ENCODE measurements at regions not wholly inside any gene's neighbourhood (a gene's known extent, or its start where the extent isn't known, plus 50 kb on each side); places are given as distances from the start of the nearest gene placed in this dataset.

DNA sequence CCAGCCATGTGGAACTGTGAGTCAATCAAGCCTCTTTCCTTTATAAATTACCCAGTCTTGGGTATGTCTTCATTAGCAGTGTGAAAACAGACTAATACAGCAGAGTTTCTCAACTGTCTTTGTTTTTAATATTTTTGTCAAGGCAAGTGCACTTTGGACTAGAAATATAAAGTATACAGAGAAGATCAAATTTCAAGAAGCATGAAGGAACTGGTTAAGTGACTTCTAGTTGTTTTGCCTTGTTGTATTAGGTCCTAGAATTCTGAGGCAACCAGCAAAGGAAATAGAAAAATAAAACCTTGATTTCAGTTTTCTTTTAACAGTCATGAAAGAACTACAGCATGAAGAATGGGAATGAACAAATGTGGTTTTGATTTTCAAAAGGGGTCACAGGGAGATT, 131.1 kb upstream of the PTGFR start:
- no peak overlapping the region for H3K9ac ChIP-seq (ENCODE audit: insufficient read depth, low read length, poor library complexity, severe bottlenecking)
- Mint-ChIP-seq H3K4me3 (no peak overlapping the region), H3K27ac (no peak overlapping the region), H3K4me1 (no peaks in the 10 kb centered on the region), H3K36me3 (no peaks in the 10 kb centered on the region), H3K9me3 (peaks cover 0 to 9% (median 2%) of the 10 kb centered on the region in 7 donors), H3K27me3 (ENCODE audit: low read depth in 3 of 3) (no peaks in the 10 kb centered on the region)
- H3K27ac ChIP-seq (ENCODE audit: low read depth in 1 of 2, low read length in 2 of 2): no peak overlapping the region
- H3K9me3 ChIP-seq (replicated peaks in 1 of 2; ENCODE audit: control insufficient read depth in 1 of 2, insufficient read depth in 1 of 2, low read length in 2 of 2): no peaks in the 10 kb centered on the region
- intact Hi-C loops (cut with micrococcal nuclease): no loop called here
- H3K4me3 ChIP-seq (replicated peaks in 1 of 3; ENCODE audit: low read depth in 2 of 3, low read length in 3 of 3): no peak overlapping the region
- no peaks in the 10 kb centered on the region for H3K36me3 ChIP-seq (replicated peaks in 1 of 2; ENCODE audit: control insufficient read depth in 1 of 2, insufficient read depth in 2 of 2, low read length in 2 of 2)
- DNase-seq: no peak
- no peak overlapping the region for H3K4me2 ChIP-seq (replicated peaks; ENCODE audit: extremely low read depth, low read length, poor library complexity, severe bottlenecking)
- no peak overlapping the region for H2AFZ ChIP-seq (ENCODE audit: insufficient read depth, low read depth, low read length, poor library complexity, severe bottlenecking)
- no peaks in the 10 kb centered on the region for H3K27me3 ChIP-seq (ENCODE audit: control insufficient read depth in 2 of 2, insufficient read depth in 2 of 2, low read length in 2 of 2)
- H4K20me1 ChIP-seq (ENCODE audit: insufficient read depth, low read length): no peaks in the 10 kb centered on the region
- TF ChIP-seq, protein P1, sequence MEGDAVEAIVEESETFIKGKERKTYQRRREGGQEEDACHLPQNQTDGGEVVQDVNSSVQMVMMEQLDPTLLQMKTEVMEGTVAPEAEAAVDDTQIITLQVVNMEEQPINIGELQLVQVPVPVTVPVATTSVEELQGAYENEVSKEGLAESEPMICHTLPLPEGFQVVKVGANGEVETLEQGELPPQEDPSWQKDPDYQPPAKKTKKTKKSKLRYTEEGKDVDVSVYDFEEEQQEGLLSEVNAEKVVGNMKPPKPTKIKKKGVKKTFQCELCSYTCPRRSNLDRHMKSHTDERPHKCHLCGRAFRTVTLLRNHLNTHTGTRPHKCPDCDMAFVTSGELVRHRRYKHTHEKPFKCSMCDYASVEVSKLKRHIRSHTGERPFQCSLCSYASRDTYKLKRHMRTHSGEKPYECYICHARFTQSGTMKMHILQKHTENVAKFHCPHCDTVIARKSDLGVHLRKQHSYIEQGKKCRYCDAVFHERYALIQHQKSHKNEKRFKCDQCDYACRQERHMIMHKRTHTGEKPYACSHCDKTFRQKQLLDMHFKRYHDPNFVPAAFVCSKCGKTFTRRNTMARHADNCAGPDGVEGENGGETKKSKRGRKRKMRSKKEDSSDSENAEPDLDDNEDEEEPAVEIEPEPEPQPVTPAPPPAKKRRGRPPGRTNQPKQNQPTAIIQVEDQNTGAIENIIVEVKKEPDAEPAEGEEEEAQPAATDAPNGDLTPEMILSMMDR (IDR thresholded peaks at IDR 0.05): no peak
- no peaks in the 10 kb centered on the region for H3K4me1 ChIP-seq (ENCODE audit: control insufficient read depth in 1 of 2, insufficient read depth in 2 of 2, low read length in 2 of 2)
- H3K79me2 ChIP-seq (ENCODE audit: insufficient read depth, low read length): no peaks in the 10 kb centered on the region

GRCh38 chr1:78360584-78360983, 130.2 kb upstream of the PTGFR start:
- Mint-ChIP-seq H3K27me3 (ENCODE audit: low read depth in 3 of 3) (no peaks in the 10 kb centered on the region), H3K27ac (no peak overlapping the region)
- no peak overlapping the region for H3K4me2 ChIP-seq (replicated peaks; ENCODE audit: extremely low read depth, low read length, poor library complexity, severe bottlenecking)

More at GRCh38 chr1:78360584-78360983, 130.2 kb upstream of the PTGFR start:
- no peaks in the 10 kb centered on the region for H4K20me1 ChIP-seq (ENCODE audit: insufficient read depth, low read length)
- H3K9ac ChIP-seq (ENCODE audit: insufficient read depth, low read length, poor library complexity, severe bottlenecking): no peak overlapping the region
- Mint-ChIP-seq H3K36me3 (no peaks in the 10 kb centered on the region), H3K4me1 (no peaks in the 10 kb centered on the region), H3K9me3 (peaks cover 0 to 7% (median 1%) of the 10 kb centered on the region in 7 donors), H3K4me3 (no peak overlapping the region)
- no peak overlapping the region for H3K4me3 ChIP-seq (replicated peaks in 1 of 3; ENCODE audit: low read depth in 2 of 3, low read length in 3 of 3)
- no peaks in the 10 kb centered on the region for H3K27me3 ChIP-seq (ENCODE audit: control insufficient read depth in 2 of 2, insufficient read depth in 2 of 2, low read length in 2 of 2)
- no peak overlapping the region for H3K27ac ChIP-seq (ENCODE audit: low read depth in 1 of 2, low read length in 2 of 2)
- no peaks in the 10 kb centered on the region for H3K4me1 ChIP-seq (ENCODE audit: control insufficient read depth in 1 of 2, insufficient read depth in 2 of 2, low read length in 2 of 2)
- intact Hi-C loops (cut with micrococcal nuclease): no loop called here
- TF ChIP-seq, protein P1 (IDR thresholded peaks at IDR 0.05): no peak
- no peak overlapping the region for H2AFZ ChIP-seq (ENCODE audit: insufficient read depth, low read depth, low read length, poor library complexity, severe bottlenecking)
- no peaks in the 10 kb centered on the region for H3K79me2 ChIP-seq (ENCODE audit: insufficient read depth, low read length)
- H3K36me3 ChIP-seq (replicated peaks in 1 of 2; ENCODE audit: control insufficient read depth in 1 of 2, insufficient read depth in 2 of 2, low read length in 2 of 2): no peaks in the 10 kb centered on the region
- DNase-seq: no peak
- no peaks in the 10 kb centered on the region for H3K9me3 ChIP-seq (replicated peaks in 1 of 2; ENCODE audit: control insufficient read depth in 1 of 2, insufficient read depth in 1 of 2, low read length in 2 of 2)

All from CD14-positive monocyte (primary cell).